HL-60 (cell line): ENCODE measurements at regions not wholly inside any gene's neighbourhood (a gene's known extent, or its start where the extent isn't known, plus 50 kb on each side); places are given as distances from the start of the nearest gene placed in this dataset.

Source experiments
- DNase-seq, 2 experiments: peaks; one replicate each; pipeline ENCODE4 v3.0.0-alpha.2; 2010 to 2020; ENCODE audit warnings: low read depth in 1 of 2, low spot score in 1 of 2
- H3K27ac ChIP-seq: fragments of 250-450 bp; sonication (Bioruptor Pico); replicated peaks from 2 replicates; pipeline ENCODE4 v1.5.1; 2020; ENCODE audit warnings: mild to moderate bottlenecking, moderate library complexity
- H3K27me3 ChIP-seq: fragments of 250-450 bp; sonication (Bioruptor Pico); 2 replicates; pipeline ENCODE4 v1.5.1; 2021; ENCODE audit warnings: mild to moderate bottlenecking, moderate library complexity; ENCODE audit not compliant: insufficient read depth, poor library complexity, severe bottlenecking
- H3K4me3 ChIP-seq: replicated peaks from 2 replicates; pipeline ENCODE4 v1.5.1; 2011; ENCODE audit warnings: mild to moderate bottlenecking, control low read depth, low read length; ENCODE audit not compliant: insufficient read depth
- CTCF ChIP-seq: IDR thresholded peaks from one replicate; pipeline ENCODE4 v1.5.1; 2011; ENCODE audit warnings: low read length, control low read depth, inconsistent platforms; ENCODE audit not compliant: insufficient read depth
- GABPA ChIP-seq: IDR thresholded peaks from 2 replicates; pipeline ENCODE4 v1.6.1; 2012; ENCODE audit warnings: low read depth
- POLR2AphosphoS5 ChIP-seq: IDR thresholded peaks from 2 replicates; pipeline ENCODE4 v1.6.1; 2012; ENCODE audit warnings: low read depth
- REST ChIP-seq: IDR thresholded peaks from 2 replicates; pipeline ENCODE4 v1.6.1; 2012; ENCODE audit warnings: low read depth; ENCODE audit not compliant: insufficient replicate concordance
- SPI1 ChIP-seq: IDR thresholded peaks from 2 replicates; pipeline ENCODE4 v1.6.1; 2012; ENCODE audit warnings: low read depth, mild to moderate bottlenecking, borderline replicate concordance

GRCh38 chr6:18846327-18846726 is 459.2 kb downstream of the RNF144B start:
- no peak overlapping the region for H3K4me3 ChIP-seq
- DNase-seq = no peak
- H3K27ac ChIP-seq = no peak overlapping the region
- TF ChIP-seq GABPA (no peak), REST (no peak), SPI1 (no peak), POLR2AphosphoS5 (no peak), CTCF (no peak)
- H3K27me3 ChIP-seq = no peaks in the 10 kb centered on the region

- no peaks in the 10 kb centered on the region for H3K27me3 ChIP-seq
- DNase-seq = no peak
- H3K4me3 ChIP-seq = no peak overlapping the region
- H3K27ac ChIP-seq = no peak overlapping the region
- TF ChIP-seq SPI1 (no peak), POLR2AphosphoS5 (no peak), REST (no peak), GABPA (no peak)
Measured at GRCh38 chr6:18861204-18861603, 474.1 kb downstream of the RNF144B start.

GRCh38 chr6:18883268-18883667 is 496.1 kb downstream of the RNF144B start:
- no peak for DNase-seq
- Histone ChIP-seq H3K4me3 (no peak overlapping the region), H3K27ac (no peak overlapping the region), H3K27me3 (no peaks in the 10 kb centered on the region)
- no peak for TF ChIP-seq SPI1
- no peak for TF ChIP-seq REST
- TF ChIP-seq GABPA = no peak
- no peak for TF ChIP-seq POLR2AphosphoS5
- no peak for TF ChIP-seq CTCF

- H3K27me3 ChIP-seq = no peaks in the 10 kb centered on the region
- no peak for TF ChIP-seq CTCF
- TF ChIP-seq POLR2AphosphoS5 = no peak
- TF ChIP-seq REST = no peak
- TF ChIP-seq GABPA = no peak
- TF ChIP-seq SPI1 = no peak
- no peak overlapping the region for H3K4me3 ChIP-seq
- DNase-seq = no peak
- no peak overlapping the region for H3K27ac ChIP-seq
Measured at GRCh38 chr6:18883851-18884250, 496.7 kb downstream of the RNF144B start.
